Adrenal gland (tissue), 5 donors: ENCODE measurements at regions not wholly inside any gene's neighbourhood (a gene's known extent, or its start where the extent isn't known, plus 50 kb on each side); places are given as distances from the start of the nearest gene placed in this dataset.

Experiments used
- CTCF ChIP-seq, 6 experiments: fragments of 450-650 bp in 4 of 6; fragments of 200-600 bp in 2 of 6; sonication (generic) in 1 of 6; IDR thresholded peaks; 1 replicate in 5 of 6; 2 replicates in 1 of 6; pipeline versions ENCODE4 v1.5.1 to v1.8.0; 2016 to 2021; ENCODE audit warnings: antibody characterized with exemption in 6 of 6, mild to moderate bottlenecking in 2 of 6, moderate library complexity in 1 of 6
- POLR2A ChIP-seq, 2 donors: fragments of 450-650 bp; IDR thresholded peaks; one replicate each; pipeline ENCODE4 v1.6.1; 2017; ENCODE audit warnings: antibody characterized with exemption in 2 of 2, mild to moderate bottlenecking in 2 of 2, moderate library complexity in 1 of 2
- donor health status: DM: no; HTN: no; CAD: no.

- TF ChIP-seq CTCF (IDR thresholded peaks at IDR 0.05), result no peak
- TF ChIP-seq POLR2A (IDR thresholded peaks at IDR 0.05), result no peak
Observed at GRCh38 chr1:101420406-101420805, 183.6 kb downstream of the S1PR1 start.
